ENCODE measurements at regions not wholly inside any gene's neighbourhood (a gene's known extent, or its start where the extent isn't known, plus 50 kb on each side); places are given as distances from the start of the nearest gene placed in this dataset.

- TF ChIP-seq, protein P1, sequence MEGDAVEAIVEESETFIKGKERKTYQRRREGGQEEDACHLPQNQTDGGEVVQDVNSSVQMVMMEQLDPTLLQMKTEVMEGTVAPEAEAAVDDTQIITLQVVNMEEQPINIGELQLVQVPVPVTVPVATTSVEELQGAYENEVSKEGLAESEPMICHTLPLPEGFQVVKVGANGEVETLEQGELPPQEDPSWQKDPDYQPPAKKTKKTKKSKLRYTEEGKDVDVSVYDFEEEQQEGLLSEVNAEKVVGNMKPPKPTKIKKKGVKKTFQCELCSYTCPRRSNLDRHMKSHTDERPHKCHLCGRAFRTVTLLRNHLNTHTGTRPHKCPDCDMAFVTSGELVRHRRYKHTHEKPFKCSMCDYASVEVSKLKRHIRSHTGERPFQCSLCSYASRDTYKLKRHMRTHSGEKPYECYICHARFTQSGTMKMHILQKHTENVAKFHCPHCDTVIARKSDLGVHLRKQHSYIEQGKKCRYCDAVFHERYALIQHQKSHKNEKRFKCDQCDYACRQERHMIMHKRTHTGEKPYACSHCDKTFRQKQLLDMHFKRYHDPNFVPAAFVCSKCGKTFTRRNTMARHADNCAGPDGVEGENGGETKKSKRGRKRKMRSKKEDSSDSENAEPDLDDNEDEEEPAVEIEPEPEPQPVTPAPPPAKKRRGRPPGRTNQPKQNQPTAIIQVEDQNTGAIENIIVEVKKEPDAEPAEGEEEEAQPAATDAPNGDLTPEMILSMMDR (IDR thresholded peaks at IDR 0.05) = no peak
- TF ChIP-seq POLR2A (IDR thresholded peaks at IDR 0.05) = no peak
These were observed 353.0 kb upstream of the KCND2 start for GRCh38 chr7:119919986-119920385.
